Gastroesophageal sphincter (tissue), 3 donors: ENCODE measurements at regions not wholly inside any gene's neighbourhood (a gene's known extent, or its start where the extent isn't known, plus 50 kb on each side); places are given as distances from the start of the nearest gene placed in this dataset.

Experiments used
- POLR2AphosphoS5 ChIP-seq: sonication (generic); formaldehyde crosslinking; IDR thresholded peaks from one replicate; pipeline ENCODE4 v1.6.1; 2017; ENCODE audit warnings: antibody characterized with exemption
- TF ChIP-seq, protein P1 (sequence below), 4 experiments: fragments of 200-600 bp in 2 of 4; fragments of 450-650 bp in 2 of 4; sonication (generic) in 1 of 4; IDR thresholded peaks; one replicate each; pipeline ENCODE4 v1.5.1; 2017 to 2019; ENCODE audit warnings: antibody characterized with exemption in 4 of 4, mild to moderate bottlenecking in 2 of 4, moderate library complexity in 2 of 4

DNA sequence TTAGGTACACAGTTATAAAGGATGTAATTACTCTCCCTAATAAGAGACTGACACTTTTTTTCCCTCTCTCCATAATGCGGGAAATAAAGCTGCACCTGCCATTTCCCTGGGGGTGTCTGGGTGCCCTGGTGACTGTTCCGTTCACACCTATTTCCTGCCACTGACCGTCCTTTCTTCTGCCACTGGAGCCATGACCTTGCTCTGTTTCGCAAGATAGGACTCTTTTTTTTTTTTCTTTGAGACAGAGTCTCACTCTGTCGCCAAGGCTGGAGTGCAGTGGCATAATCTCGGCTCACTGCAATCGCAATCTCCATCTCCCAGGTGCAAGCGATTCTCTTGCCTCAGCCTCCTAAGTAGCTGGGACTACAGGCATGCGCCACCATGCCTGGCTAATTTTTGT, 66.1 kb upstream of the SERBP1 start:
- no peak for TF ChIP-seq POLR2AphosphoS5
- TF ChIP-seq, protein P1, sequence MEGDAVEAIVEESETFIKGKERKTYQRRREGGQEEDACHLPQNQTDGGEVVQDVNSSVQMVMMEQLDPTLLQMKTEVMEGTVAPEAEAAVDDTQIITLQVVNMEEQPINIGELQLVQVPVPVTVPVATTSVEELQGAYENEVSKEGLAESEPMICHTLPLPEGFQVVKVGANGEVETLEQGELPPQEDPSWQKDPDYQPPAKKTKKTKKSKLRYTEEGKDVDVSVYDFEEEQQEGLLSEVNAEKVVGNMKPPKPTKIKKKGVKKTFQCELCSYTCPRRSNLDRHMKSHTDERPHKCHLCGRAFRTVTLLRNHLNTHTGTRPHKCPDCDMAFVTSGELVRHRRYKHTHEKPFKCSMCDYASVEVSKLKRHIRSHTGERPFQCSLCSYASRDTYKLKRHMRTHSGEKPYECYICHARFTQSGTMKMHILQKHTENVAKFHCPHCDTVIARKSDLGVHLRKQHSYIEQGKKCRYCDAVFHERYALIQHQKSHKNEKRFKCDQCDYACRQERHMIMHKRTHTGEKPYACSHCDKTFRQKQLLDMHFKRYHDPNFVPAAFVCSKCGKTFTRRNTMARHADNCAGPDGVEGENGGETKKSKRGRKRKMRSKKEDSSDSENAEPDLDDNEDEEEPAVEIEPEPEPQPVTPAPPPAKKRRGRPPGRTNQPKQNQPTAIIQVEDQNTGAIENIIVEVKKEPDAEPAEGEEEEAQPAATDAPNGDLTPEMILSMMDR (IDR thresholded peaks at IDR 0.05) = no peak
